ENCODE measurements at regions not wholly inside any gene's neighbourhood (a gene's known extent, or its start where the extent isn't known, plus 50 kb on each side); places are given as distances from the start of the nearest gene placed in this dataset.

GRCh38 chr6:125415913-125416312, 114.1 kb upstream of the HDDC2 start:
- CTCF ChIA-PET = no interaction called here
- Histone ChIP-seq H3K4me2 (ENCODE audit: insufficient read depth, low read length) (no peak overlapping the region), H3K27me3 (ENCODE audit: control insufficient read depth in 2 of 2, insufficient read depth in 2 of 2, low read length in 2 of 2) (no peaks in the 10 kb centered on the region), H3K36me3 (ENCODE audit: control insufficient read depth in 2 of 2, extremely low read depth in 1 of 2, insufficient read depth in 2 of 2, low read length in 2 of 2) (no peaks in the 10 kb centered on the region), H3K79me2 (ENCODE audit: control insufficient read depth, insufficient read depth, low read length) (no peaks in the 10 kb centered on the region), H2AFZ (ENCODE audit: low read depth, low read length) (no peak overlapping the region), H4K20me1 (replicated peaks; ENCODE audit: control insufficient read depth, extremely low read depth, insufficient read depth, low read length) (no peaks in the 10 kb centered on the region), H3K9me3 (replicated peaks; ENCODE audit: control insufficient read depth, insufficient read depth, low read length) (no peaks in the 10 kb centered on the region), H3K27ac (ENCODE audit: insufficient read depth, low read depth, low read length) (no peak overlapping the region), H3K4me3 (replicated peaks in 1 of 3; ENCODE audit: insufficient read depth in 1 of 3, low read depth in 1 of 3, low read length in 3 of 3) (no peak overlapping the region), H3K9ac (replicated peaks; ENCODE audit: extremely low read depth, insufficient read depth, low read length) (no peak overlapping the region), H3K9me1 (replicated peaks; ENCODE audit: control insufficient read depth, extremely low read depth, insufficient read depth, low read length) (no peaks in the 10 kb centered on the region), H3K4me1 (ENCODE audit: control insufficient read depth, extremely low read depth, insufficient read depth, low read length) (no peaks in the 10 kb centered on the region)
- dilution Hi-C loops (cut with MboI; ENCODE audit: extremely low pct_ligation_motif_present, low sequenced_read_pairs) (no loop called here), intact Hi-C loops (cut with micrococcal nuclease) (no loop called here)
- POLR2A ChIA-PET = no interaction called here
- BruUV-seq (replicated peaks) = no TSS peak
- TF ChIP-seq POLR2AphosphoS5 (IDR thresholded peaks at IDR 0.05; ENCODE audit: insufficient read depth, low read depth, low read length) (no peak), EZH2 (IDR thresholded peaks at IDR 0.05; ENCODE audit: borderline replicate concordance, low read depth, low read length, severe bottlenecking) (no peak), FOS (IDR thresholded peaks at IDR 0.05; ENCODE audit: borderline replicate concordance, insufficient read depth, low read length) (no peak), CTCF (IDR thresholded peaks at IDR 0.05; ENCODE audit: extremely low read depth in 1 of 2, insufficient read depth in 1 of 2, low read depth in 1 of 2, low read length in 2 of 2) (no peak), POLR2A (IDR thresholded peaks at IDR 0.05; ENCODE audit: low read depth, low read length) (no peak), MAX (IDR thresholded peaks at IDR 0.05; ENCODE audit: insufficient read depth, insufficient read length) (no peak), GATA2 (IDR thresholded peaks at IDR 0.05; ENCODE audit: insufficient read depth, insufficient read length, low read depth, low read length) (no peak), MYC (IDR thresholded peaks at IDR 0.05; ENCODE audit: low read depth, low read length) (no peak), JUN (IDR thresholded peaks at IDR 0.05; ENCODE audit: borderline replicate concordance, insufficient read depth, insufficient read length, low read depth) (no peak)
- DNase-seq (ENCODE audit: low read depth, low spot score) = no peak
- FAIRE-seq = no peak

All from endothelial cell of umbilical vein (primary cell).